Calu3 (cell line): ENCODE measurements at regions not wholly inside any gene's neighbourhood (a gene's known extent, or its start where the extent isn't known, plus 50 kb on each side); places are given as distances from the start of the nearest gene placed in this dataset.

ENCODE experiments used
- BruUV-seq: library from RNA; stranded (reverse); fragments of 400-500 nt; replicated peaks from 2 replicates; lab custom pipeline; 2021; lab: Mats Ljungman, UMichigan
- CTCF ChIA-PET: fragments of 300-600 bp; sonication (Branson Sonifier 250); formaldehyde crosslinking; loops from one replicate; lab custom pipeline; 2022; ENCODE audit warnings: antibody characterized with exemption; lab: Charles Lee
- DNase-seq: peaks from one replicate; pipeline ENCODE4 v3.0.0; 2022
- H3K27ac Mint-ChIP-seq: one replicate; pipeline ENCODE4 v1.8.0; 2022; ENCODE audit warnings: mixed read lengths; ENCODE audit not compliant: unreplicated experiment
- H3K27me3 Mint-ChIP-seq: one replicate; pipeline ENCODE4 v1.8.0; 2022; ENCODE audit warnings: mixed read lengths; ENCODE audit not compliant: unreplicated experiment
- H3K36me3 Mint-ChIP-seq: one replicate; pipeline ENCODE4 v1.8.0; 2022; ENCODE audit warnings: mild to moderate bottlenecking, moderate library complexity, mixed read lengths; ENCODE audit not compliant: insufficient read depth, unreplicated experiment
- H3K4me1 Mint-ChIP-seq: one replicate; pipeline ENCODE4 v1.8.0; 2022; ENCODE audit warnings: mild to moderate bottlenecking, low read depth, mixed read lengths; ENCODE audit not compliant: unreplicated experiment
- H3K4me3 Mint-ChIP-seq: one replicate; pipeline ENCODE4 v1.8.0; 2022; ENCODE audit warnings: mild to moderate bottlenecking, low read depth, moderate library complexity, mixed read lengths; ENCODE audit not compliant: unreplicated experiment
- H3K9me3 Mint-ChIP-seq: one replicate; pipeline ENCODE4 v1.8.0; 2022; ENCODE audit warnings: low read depth, mixed read lengths; ENCODE audit not compliant: unreplicated experiment
- CTCF ChIP-seq: fragments of 200-600 bp; IDR thresholded peaks from one replicate; pipeline ENCODE4 v1.8.0; 2022; ENCODE audit warnings: antibody characterized with exemption; ENCODE audit not compliant: unreplicated experiment
- intact Hi-C: fragments of 100-400 bp; cut with micrococcal nuclease; formaldehyde crosslinking; loops from one replicate; pipeline ENCODE4 v1.10.0; 2022; ENCODE audit not compliant: unreplicated experiment

- DNase-seq, result no peak
- no TSS peak for BruUV-seq
- Mint-ChIP-seq H3K9me3 (no peaks in the 10 kb centered on the region), H3K4me1 (no peaks in the 10 kb centered on the region), H3K27ac (no peak overlapping the region), H3K4me3 (no peak overlapping the region), H3K36me3 (no peaks in the 10 kb centered on the region), H3K27me3 (peaks cover 8% of the 10 kb centered on the region)
- TF ChIP-seq CTCF, result no peak
- CTCF ChIA-PET, result no interaction called here
- intact Hi-C loops, result no loop called here
Observed at GRCh38 chr1:63128556-63128955, 193.8 kb upstream of the FOXD3 start.

- intact Hi-C loops, result no loop called here
- no peak for TF ChIP-seq CTCF
- H3K4me3 Mint-ChIP-seq, result no peak overlapping the region
- CTCF ChIA-PET, result no interaction called here
- BruUV-seq, result no TSS peak
- DNase-seq, result no peak
- H3K27ac Mint-ChIP-seq, result no peak overlapping the region
- H3K36me3 Mint-ChIP-seq, result no peaks in the 10 kb centered on the region
- H3K4me1 Mint-ChIP-seq, result no peaks in the 10 kb centered on the region
- no peaks in the 10 kb centered on the region for H3K9me3 Mint-ChIP-seq
- peaks cover 8% of the 10 kb centered on the region for H3K27me3 Mint-ChIP-seq
Observed at GRCh38 chr1:63129184-63129583, 193.2 kb upstream of the FOXD3 start.

GRCh38 chr1:63129855-63130254 lies 192.5 kb upstream of the FOXD3 start:
- peaks cover 8% of the 10 kb centered on the region for H3K27me3 Mint-ChIP-seq
- intact Hi-C loops, result no loop called here
- TF ChIP-seq CTCF, result no peak
- BruUV-seq, result no TSS peak
- no peak overlapping the region for H3K4me3 Mint-ChIP-seq
- no peak for DNase-seq
- CTCF ChIA-PET, result no interaction called here
- H3K27ac Mint-ChIP-seq, result no peak overlapping the region
- H3K4me1 Mint-ChIP-seq, result no peaks in the 10 kb centered on the region
- no peaks in the 10 kb centered on the region for H3K36me3 Mint-ChIP-seq
- H3K9me3 Mint-ChIP-seq, result no peaks in the 10 kb centered on the region

GRCh38 chr1:63134501-63135173 lies 187.7 kb upstream of the FOXD3 start:
- DNase-seq, result no peak
- no peak overlapping the region for H3K4me3 Mint-ChIP-seq
- CTCF ChIA-PET, result interaction anchor here (3.4 kb wide), 1 partner anchor 14 kb away, joined by 11 read pairs; no protein-coding TSS in a partner anchor
- intact Hi-C loops, result no loop called here
- no peak overlapping the region for H3K27ac Mint-ChIP-seq
- H3K27me3 Mint-ChIP-seq, result peaks cover 8% of the 10 kb centered on the region
- BruUV-seq, result no TSS peak
- H3K36me3 Mint-ChIP-seq, result no peaks in the 10 kb centered on the region
- peaks cover 3% of the 10 kb centered on the region for H3K9me3 Mint-ChIP-seq
- H3K4me1 Mint-ChIP-seq, result peaks cover 2% of the 10 kb centered on the region
- TF ChIP-seq CTCF, result no peak
